ACC112 (cell line): ENCODE measurements at regions not wholly inside any gene's neighbourhood (a gene's known extent, or its start where the extent isn't known, plus 50 kb on each side); places are given as distances from the start of the nearest gene placed in this dataset.

ENCODE experiments used
- H2AFZ ChIP-seq: fragments of 200-600 bp; sonication (generic); one replicate; pipeline ENCODE4 v1.6.0; 2017; ENCODE audit warnings: antibody characterized with exemption, low read length; ENCODE audit not compliant: unreplicated experiment
- H3K27ac ChIP-seq: fragments of 200-600 bp; sonication (generic); 2 replicates; pipeline ENCODE4 v1.5.1; 2014; ENCODE audit warnings: low read depth, mild to moderate bottlenecking, antibody characterized with exemption, low read length, moderate library complexity
- H3K27me3 ChIP-seq: fragments of 200-600 bp; sonication (generic); 2 replicates; pipeline ENCODE4 v1.6.1; 2014; ENCODE audit warnings: mild to moderate bottlenecking, antibody characterized with exemption, low read length, moderate library complexity, mixed read lengths; ENCODE audit not compliant: insufficient read depth
- H3K36me3 ChIP-seq: fragments of 200-600 bp; sonication (generic); 2 replicates; pipeline ENCODE4 v1.6.1; 2016; ENCODE audit warnings: mild to moderate bottlenecking, antibody characterized with exemption, low read length, moderate library complexity, mixed read lengths; ENCODE audit not compliant: insufficient read depth
- H3K4me1 ChIP-seq: fragments of 200-600 bp; sonication (generic); one replicate; pipeline ENCODE4 v1.6.1; 2016; ENCODE audit warnings: low read length, mixed read lengths; ENCODE audit not compliant: insufficient read depth, unreplicated experiment, control insufficient read depth
- H3K4me3 ChIP-seq: fragments of 200-600 bp; sonication (generic); 2 replicates; pipeline ENCODE4 v1.5.1; 2014; ENCODE audit warnings: mild to moderate bottlenecking, low read depth, low read length
- H3K79me2 ChIP-seq: fragments of 200-600 bp; sonication (generic); one replicate; pipeline ENCODE4 v1.6.0; 2016; ENCODE audit warnings: low read length; ENCODE audit not compliant: control insufficient read depth, unreplicated experiment, insufficient read depth

GRCh38 chr7:138342990-138343389, 117.1 kb upstream of the TRIM24 start:
- H3K36me3 ChIP-seq, result no peaks in the 10 kb centered on the region
- no peak overlapping the region for H3K4me3 ChIP-seq
- no peak overlapping the region for H3K27ac ChIP-seq
- no peaks in the 10 kb centered on the region for H3K79me2 ChIP-seq
- H2AFZ ChIP-seq, result no peak overlapping the region
- no peaks in the 10 kb centered on the region for H3K4me1 ChIP-seq
- no peaks in the 10 kb centered on the region for H3K27me3 ChIP-seq

- H3K4me3 ChIP-seq, result no peak overlapping the region
- no peak overlapping the region for H3K27ac ChIP-seq
- no peaks in the 10 kb centered on the region for H3K27me3 ChIP-seq
- H3K36me3 ChIP-seq, result no peaks in the 10 kb centered on the region
- H2AFZ ChIP-seq, result no peak overlapping the region
- H3K79me2 ChIP-seq, result no peaks in the 10 kb centered on the region
- no peaks in the 10 kb centered on the region for H3K4me1 ChIP-seq
These were observed 114.5 kb upstream of the TRIM24 start for GRCh38 chr7:138345567-138345966.

GRCh38 chr7:138346975-138347374, 113.1 kb upstream of the TRIM24 start:
- no peaks in the 10 kb centered on the region for H3K27me3 ChIP-seq
- no peaks in the 10 kb centered on the region for H3K4me1 ChIP-seq
- H2AFZ ChIP-seq, result no peak overlapping the region
- no peak overlapping the region for H3K4me3 ChIP-seq
- no peaks in the 10 kb centered on the region for H3K36me3 ChIP-seq
- H3K27ac ChIP-seq, result no peak overlapping the region
- no peaks in the 10 kb centered on the region for H3K79me2 ChIP-seq

GRCh38 chr7:138349841-138350700, 110.0 kb upstream of the TRIM24 start:
- Histone ChIP-seq H2AFZ (no peak overlapping the region), H3K4me1 (no peaks in the 10 kb centered on the region), H3K27me3 (no peaks in the 10 kb centered on the region), H3K27ac (no peak overlapping the region), H3K36me3 (no peaks in the 10 kb centered on the region), H3K4me3 (no peak overlapping the region), H3K79me2 (no peaks in the 10 kb centered on the region)

GRCh38 chr7:138350701-138351357, 109.2 kb upstream of the TRIM24 start:
- no peaks in the 10 kb centered on the region for H3K4me1 ChIP-seq
- H3K27ac ChIP-seq, result no peak overlapping the region
- no peak overlapping the region for H3K4me3 ChIP-seq
- no peaks in the 10 kb centered on the region for H3K36me3 ChIP-seq
- H2AFZ ChIP-seq, result no peak overlapping the region
- no peaks in the 10 kb centered on the region for H3K79me2 ChIP-seq
- H3K27me3 ChIP-seq, result no peaks in the 10 kb centered on the region

- H3K27ac ChIP-seq, result no peak overlapping the region
- no peak overlapping the region for H3K4me3 ChIP-seq
- H3K79me2 ChIP-seq, result no peaks in the 10 kb centered on the region
- no peaks in the 10 kb centered on the region for H3K27me3 ChIP-seq
- H3K36me3 ChIP-seq, result no peaks in the 10 kb centered on the region
- H3K4me1 ChIP-seq, result no peaks in the 10 kb centered on the region
- H2AFZ ChIP-seq, result no peak overlapping the region
These were observed 107.2 kb upstream of the TRIM24 start for GRCh38 chr7:138352570-138353461.

- Histone ChIP-seq H3K4me1 (no peaks in the 10 kb centered on the region), H3K36me3 (no peaks in the 10 kb centered on the region), H3K4me3 (no peak overlapping the region), H3K27me3 (no peaks in the 10 kb centered on the region), H2AFZ (no peak overlapping the region), H3K79me2 (no peaks in the 10 kb centered on the region), H3K27ac (no peak overlapping the region)
These were observed 106.0 kb upstream of the TRIM24 start for GRCh38 chr7:138354066-138354465.

GRCh38 chr7:138355254-138355653, 104.8 kb upstream of the TRIM24 start:
- Histone ChIP-seq H2AFZ (no peak overlapping the region), H3K4me3 (no peak overlapping the region), H3K27me3 (no peaks in the 10 kb centered on the region), H3K79me2 (no peaks in the 10 kb centered on the region), H3K27ac (no peak overlapping the region), H3K36me3 (no peaks in the 10 kb centered on the region), H3K4me1 (no peaks in the 10 kb centered on the region)

- Histone ChIP-seq H3K36me3 (no peaks in the 10 kb centered on the region), H2AFZ (no peak overlapping the region), H3K79me2 (no peaks in the 10 kb centered on the region), H3K4me3 (no peak overlapping the region), H3K27ac (no peak overlapping the region), H3K27me3 (no peaks in the 10 kb centered on the region), H3K4me1 (no peaks in the 10 kb centered on the region)
These were observed 101.2 kb upstream of the TRIM24 start for GRCh38 chr7:138358850-138359341.

- Histone ChIP-seq H3K4me3 (no peak overlapping the region), H3K4me1 (no peaks in the 10 kb centered on the region), H3K27me3 (no peaks in the 10 kb centered on the region), H3K79me2 (no peaks in the 10 kb centered on the region), H3K36me3 (no peaks in the 10 kb centered on the region), H2AFZ (no peak overlapping the region), H3K27ac (no peak overlapping the region)
These were observed 100.0 kb upstream of the TRIM24 start for GRCh38 chr7:138359870-138360559.
